ENCODE measurements at regions not wholly inside any gene's neighbourhood (a gene's known extent, or its start where the extent isn't known, plus 50 kb on each side); places are given as distances from the start of the nearest gene placed in this dataset.

GRCh38 chr21:15135867-15136629, 71.2 kb upstream of the NRIP1 start:
- Histone ChIP-seq H3K36me3 (no peaks in the 10 kb centered on the region), H3K9me3 (ENCODE audit: low read depth) (no peaks in the 10 kb centered on the region), H3F3A (ENCODE audit: low read depth) (no peaks in the 10 kb centered on the region), H3K4me2 (no peak overlapping the region), H3K4me3 (no peak overlapping the region), H3K4me1 (peaks cover 23% of the 10 kb centered on the region), H3K9ac (no peak overlapping the region), H4K20me1 (ENCODE audit: low read depth) (no peaks in the 10 kb centered on the region), H3K79me2 (ENCODE audit: low read depth) (no peaks in the 10 kb centered on the region), H3K27ac (no peak overlapping the region), H2AFZ (replicated peaks) (no peak overlapping the region), H3K27me3 (no peaks in the 10 kb centered on the region)
- H3K9me3 Mint-ChIP-seq: peaks cover 6% of the 10 kb centered on the region
- no peaks in the 10 kb centered on the region for H3K36me3 Mint-ChIP-seq
- peaks cover 28% of the 10 kb centered on the region for H3K4me1 Mint-ChIP-seq
- no peak overlapping the region for H3K4me3 Mint-ChIP-seq
- H3K27ac Mint-ChIP-seq: no peak overlapping the region
- no peak for TF ChIP-seq CTCF (IDR thresholded peaks at IDR 0.05)
- TF ChIP-seq EZH2 (IDR thresholded peaks at IDR 0.05): no peak
- TF ChIP-seq EZH2phosphoT487 (IDR thresholded peaks at IDR 0.05): no peak
- no peak for DNase-seq (ENCODE audit: low spot score)
- H3K27me3 Mint-ChIP-seq (ENCODE audit: insufficient read depth, low read depth): no peaks in the 10 kb centered on the region

GRCh38 chr21:15138490-15138889, 73.7 kb upstream of the NRIP1 start:
- Histone ChIP-seq H3F3A (ENCODE audit: low read depth) (no peaks in the 10 kb centered on the region), H2AFZ (replicated peaks) (no peak overlapping the region), H3K27ac (no peak overlapping the region), H3K9me3 (ENCODE audit: low read depth) (no peaks in the 10 kb centered on the region), H4K20me1 (ENCODE audit: low read depth) (no peaks in the 10 kb centered on the region), H3K79me2 (ENCODE audit: low read depth) (no peaks in the 10 kb centered on the region), H3K27me3 (no peaks in the 10 kb centered on the region), H3K4me1 (peaks cover 23% of the 10 kb centered on the region), H3K9ac (no peak overlapping the region), H3K4me2 (no peak overlapping the region), H3K36me3 (no peaks in the 10 kb centered on the region), H3K4me3 (no peak overlapping the region)
- H3K9me3 Mint-ChIP-seq: no peaks in the 10 kb centered on the region
- TF ChIP-seq CTCF (IDR thresholded peaks at IDR 0.05) (no peak), EZH2 (IDR thresholded peaks at IDR 0.05) (no peak), EZH2phosphoT487 (IDR thresholded peaks at IDR 0.05) (no peak)
- peaks cover 32% of the 10 kb centered on the region for H3K4me1 Mint-ChIP-seq
- H3K4me3 Mint-ChIP-seq: no peak overlapping the region
- H3K27me3 Mint-ChIP-seq (ENCODE audit: insufficient read depth, low read depth): no peaks in the 10 kb centered on the region
- no peak overlapping the region for H3K27ac Mint-ChIP-seq
- no peaks in the 10 kb centered on the region for H3K36me3 Mint-ChIP-seq
- peak; percentile 6 for DNase-seq (ENCODE audit: low spot score)

- no peak for DNase-seq (ENCODE audit: low spot score)
- Histone ChIP-seq H3K4me3 (no peak overlapping the region), H3F3A (ENCODE audit: low read depth) (no peaks in the 10 kb centered on the region), H3K36me3 (no peaks in the 10 kb centered on the region), H3K9me3 (ENCODE audit: low read depth) (no peaks in the 10 kb centered on the region), H3K4me1 (peaks cover 23% of the 10 kb centered on the region), H3K79me2 (ENCODE audit: low read depth) (no peaks in the 10 kb centered on the region), H3K9ac (no peak overlapping the region), H3K4me2 (no peak overlapping the region), H3K27me3 (no peaks in the 10 kb centered on the region), H4K20me1 (ENCODE audit: low read depth) (no peaks in the 10 kb centered on the region), H2AFZ (replicated peaks) (no peak overlapping the region), H3K27ac (no peak overlapping the region)
- Mint-ChIP-seq H3K36me3 (no peaks in the 10 kb centered on the region), H3K27me3 (ENCODE audit: insufficient read depth, low read depth) (no peaks in the 10 kb centered on the region), H3K4me1 (peaks cover 36% of the 10 kb centered on the region), H3K4me3 (peak overlapping the region; percentile 12), H3K9me3 (no peaks in the 10 kb centered on the region), H3K27ac (no peak overlapping the region)
- TF ChIP-seq EZH2phosphoT487 (IDR thresholded peaks at IDR 0.05) (no peak), EZH2 (IDR thresholded peaks at IDR 0.05) (no peak), CTCF (IDR thresholded peaks at IDR 0.05) (no peak)
These were observed 75.1 kb upstream of the NRIP1 start for GRCh38 chr21:15139898-15140297.

Data from neural progenitor cell (in vitro differentiated cells).